H9 (cell line): ENCODE measurements at regions not wholly inside any gene's neighbourhood (a gene's known extent, or its start where the extent isn't known, plus 50 kb on each side); places are given as distances from the start of the nearest gene placed in this dataset.
A peak's percentile ranks its signal among the peaks of the same experiment; 100 is the strongest.

Experiments
- DNase-seq: peaks from one replicate; pipeline ENCODE4 v3.0.0-alpha.2; 2017
- H2AFZ ChIP-seq: one replicate; pipeline ENCODE4 v1.6.1; 2013; ENCODE audit warnings: mild to moderate bottlenecking, low read length, control low read depth, moderate library complexity
- H2AK5ac ChIP-seq: 2 replicates; pipeline ENCODE4 v1.6.1; 2013; ENCODE audit warnings: low read length, control low read depth, mixed read lengths; ENCODE audit not compliant: insufficient read length
- H2BK120ac ChIP-seq: one replicate; pipeline ENCODE4 v1.6.1; 2013; ENCODE audit warnings: low read depth, mild to moderate bottlenecking, low read length, control low read depth, inconsistent platforms; ENCODE audit not compliant: poor library complexity, severe bottlenecking
- H2BK12ac ChIP-seq: 2 replicates; pipeline ENCODE4 v1.6.1; 2013; ENCODE audit warnings: low read length, control low read depth, mixed read lengths, low read depth; ENCODE audit not compliant: insufficient read length
- H2BK15ac ChIP-seq: 2 replicates; pipeline ENCODE4 v1.6.1; 2013; ENCODE audit warnings: low read depth, low read length, control low read depth
- H2BK20ac ChIP-seq: one replicate; pipeline ENCODE4 v1.6.1; 2013; ENCODE audit warnings: low read depth, mild to moderate bottlenecking, low read length, control low read depth, inconsistent platforms; ENCODE audit not compliant: poor library complexity, severe bottlenecking
- H2BK5ac ChIP-seq: 2 replicates; pipeline ENCODE4 v1.6.1; 2013; ENCODE audit warnings: low read length, control low read depth, mixed read lengths; ENCODE audit not compliant: insufficient read length
- H3K14ac ChIP-seq: 2 replicates; pipeline ENCODE4 v1.6.1; 2013; ENCODE audit warnings: low read length, control low read depth; ENCODE audit not compliant: insufficient read depth
- H3K18ac ChIP-seq: 2 replicates; pipeline ENCODE4 v1.6.1; 2013; ENCODE audit warnings: low read depth, mild to moderate bottlenecking, mixed read lengths, low read length, control low read depth; ENCODE audit not compliant: insufficient read length
- H3K23ac ChIP-seq: 2 replicates; pipeline ENCODE4 v1.6.1; 2013; ENCODE audit warnings: low read length, control low read depth, mixed read lengths, low read depth; ENCODE audit not compliant: insufficient read length
- H3K23me2 ChIP-seq: 2 replicates; pipeline ENCODE4 v1.6.1; 2013; ENCODE audit warnings: low read depth, mild to moderate bottlenecking, mixed read lengths, low read length, control low read depth; ENCODE audit not compliant: insufficient read length, poor library complexity, severe bottlenecking
- H3K27ac ChIP-seq: 2 replicates; pipeline ENCODE4 v1.5.1; 2013; ENCODE audit warnings: low read length, control low read depth, mixed read lengths, low read depth; ENCODE audit not compliant: insufficient read length
- H3K27me3 ChIP-seq: 2 replicates; pipeline ENCODE4 v1.6.1; 2013; ENCODE audit warnings: low read length, control low read depth, inconsistent platforms; ENCODE audit not compliant: insufficient read depth
- H3K4ac ChIP-seq: 2 replicates; pipeline ENCODE4 v1.6.1; 2013; ENCODE audit warnings: low read depth, mild to moderate bottlenecking, control low read depth, inconsistent platforms, low read length, moderate library complexity
- H3K4me1 ChIP-seq: 2 replicates; pipeline ENCODE4 v1.6.1; 2013; ENCODE audit warnings: low read length, control low read depth, inconsistent platforms; ENCODE audit not compliant: insufficient read depth
- H3K4me2 ChIP-seq: 2 replicates; pipeline ENCODE4 v1.6.1; 2013; ENCODE audit warnings: low read length, control low read depth, mixed read lengths; ENCODE audit not compliant: insufficient read length, insufficient read depth
- H3K56ac ChIP-seq: 2 replicates; pipeline ENCODE4 v1.6.1; 2013; ENCODE audit warnings: low read depth, mild to moderate bottlenecking, mixed read lengths, low read length, control low read depth; ENCODE audit not compliant: insufficient read length
- H3K79me1 ChIP-seq: 2 replicates; pipeline ENCODE4 v1.6.1; 2013; ENCODE audit warnings: low read depth, mild to moderate bottlenecking, moderate library complexity, low read length, control low read depth, inconsistent platforms; ENCODE audit not compliant: insufficient read depth, poor library complexity, severe bottlenecking
- H3K79me2 ChIP-seq: 2 replicates; pipeline ENCODE4 v1.6.1; 2013; ENCODE audit warnings: low read length, control low read depth, inconsistent platforms; ENCODE audit not compliant: insufficient read depth
- H3K9ac ChIP-seq: 2 replicates; pipeline ENCODE4 v1.6.1; 2013; ENCODE audit warnings: low read length, control low read depth, mixed read lengths; ENCODE audit not compliant: insufficient read length; ENCODE audit errors: extremely low read depth
- H3K9me3 ChIP-seq: one replicate; pipeline ENCODE4 v1.6.1; 2013; ENCODE audit warnings: low read depth, low read length, inconsistent platforms; ENCODE audit not compliant: control insufficient read depth
- H3T11ph ChIP-seq: one replicate; pipeline ENCODE4 v1.6.1; 2013; ENCODE audit warnings: mild to moderate bottlenecking, low read length, control low read depth, inconsistent platforms
- H4K20me1 ChIP-seq: one replicate; pipeline ENCODE4 v1.6.1; 2013; ENCODE audit not compliant: control insufficient read depth, insufficient read length, insufficient read depth
- H4K5ac ChIP-seq: 2 replicates; pipeline ENCODE4 v1.6.1; 2013; ENCODE audit warnings: low read depth, mild to moderate bottlenecking, mixed read lengths, low read length, control low read depth; ENCODE audit not compliant: insufficient read length
- H4K8ac ChIP-seq: replicated peaks from 2 replicates; pipeline ENCODE4 v1.6.1; 2013; ENCODE audit warnings: low read length, control low read depth, mixed read lengths, low read depth; ENCODE audit not compliant: insufficient read length
- H4K91ac ChIP-seq: 2 replicates; pipeline ENCODE4 v1.6.1; 2013; ENCODE audit warnings: low read depth, mild to moderate bottlenecking, moderate library complexity, mixed read lengths, low read length, control low read depth; ENCODE audit not compliant: insufficient read length
- H3K27ac Mint-ChIP-seq, 3 experiments: 2 replicates in 2 of 3; 3 replicates in 1 of 3; pipeline ENCODE4 v1.8.0; 2020 to 2021; ENCODE audit warnings: mixed read lengths in 3 of 3, mild to moderate bottlenecking in 1 of 3, moderate library complexity in 1 of 3
- H3K27me3 Mint-ChIP-seq: 2 replicates; pipeline ENCODE4 v1.8.0; 2021; ENCODE audit warnings: low read depth, mild to moderate bottlenecking, moderate library complexity, mixed read lengths
- H3K36me3 Mint-ChIP-seq, 3 experiments: 2 replicates in 2 of 3; 3 replicates in 1 of 3; pipeline ENCODE4 v1.8.0; 2020 to 2021; ENCODE audit warnings: low read depth in 3 of 3, mixed read lengths in 3 of 3; ENCODE audit not compliant: insufficient read depth in 1 of 3
- H3K4me1 Mint-ChIP-seq, 2 experiments: 2 replicates each; pipeline ENCODE4 v1.8.0; 2020; ENCODE audit warnings: mixed read lengths in 2 of 2
- H3K4me3 Mint-ChIP-seq, 2 experiments: 2 replicates in 1 of 2; 3 replicates in 1 of 2; pipeline ENCODE4 v1.8.0; 2020 to 2021; ENCODE audit warnings: mild to moderate bottlenecking in 2 of 2, mixed read lengths in 2 of 2, moderate library complexity in 1 of 2
- H3K9me3 Mint-ChIP-seq, 2 experiments: 2 replicates in 1 of 2; 3 replicates in 1 of 2; pipeline ENCODE4 v1.8.0; 2020; ENCODE audit warnings: mild to moderate bottlenecking in 2 of 2, mixed read lengths in 2 of 2, moderate library complexity in 1 of 2
- WGBS: extraction: QIAGEN DNeasy Blood & Tissue Kit; methylation state at CpG from one replicate; pipeline ENCODE4 v1.1.7; 2013; ENCODE audit warnings: missing lambda C conversion rate, low lambda C conversion rate, mixed read lengths; ENCODE audit not compliant: insufficient read length; ENCODE audit errors: extremely low coverage; 5-methylcytosine and 5-hydroxymethylcytosine counted together
- TF ChIP-seq, protein P1 (sequence below): fragments of 200-600 bp; sonication (generic); conservative IDR thresholded peaks from 3 replicates; pipeline ENCODE4 v1.8.0; 2021; ENCODE audit warnings: antibody characterized with exemption, mild to moderate bottlenecking

DNA sequence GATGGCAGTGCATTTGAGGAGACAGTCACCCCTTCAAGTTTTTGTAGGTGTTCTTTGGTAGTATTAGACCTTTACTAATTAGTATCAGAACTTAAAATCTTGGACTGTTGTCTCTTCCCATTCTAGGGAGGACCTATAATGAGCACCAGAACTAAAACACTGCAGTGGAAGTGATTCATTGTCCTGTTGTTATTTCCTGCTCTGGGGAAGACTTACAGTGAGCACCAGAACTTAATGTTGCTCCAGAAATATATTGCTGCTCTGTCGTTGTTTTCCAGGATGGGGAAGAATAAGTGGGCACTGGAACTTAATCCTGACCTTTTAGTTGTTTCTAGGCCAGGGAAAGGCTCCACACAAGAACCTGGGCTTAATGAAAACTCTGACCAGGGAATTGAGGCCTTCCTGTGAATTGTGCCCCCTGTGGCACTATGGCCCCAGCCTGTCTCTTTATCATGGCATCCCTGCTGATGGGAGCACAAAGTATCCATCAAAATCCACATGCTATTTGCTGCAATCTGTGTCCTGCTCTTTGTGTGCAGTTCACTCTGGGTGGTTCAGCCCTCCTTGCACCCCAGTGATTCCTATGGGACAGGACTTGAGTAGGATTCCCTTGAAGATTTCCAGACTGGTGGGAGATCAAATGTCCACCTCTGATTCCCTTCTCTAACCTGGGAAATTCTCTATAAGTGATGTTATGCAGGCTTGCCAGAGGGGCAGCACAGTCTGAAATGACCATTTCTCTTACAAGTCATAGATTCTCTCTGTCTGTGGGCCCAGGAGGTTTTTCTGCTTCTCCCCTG is 175.8 kb downstream of the PAWR start:
- Histone ChIP-seq H3K56ac (no peak overlapping the region), H3K23ac (no peak overlapping the region), H3K18ac (no peak overlapping the region), H4K91ac (no peak overlapping the region), H3K14ac (no peak overlapping the region), H3K27me3 (no peaks in the 10 kb centered on the region), H3K23me2 (no peaks in the 10 kb centered on the region), H4K20me1 (no peaks in the 10 kb centered on the region), H3K4me2 (no peak overlapping the region), H2BK12ac (no peak overlapping the region), H2AFZ (no peak overlapping the region), H2AK5ac (no peak overlapping the region), H2BK120ac (no peak overlapping the region), H3T11ph (peak overlapping the region; percentile 72), H3K27ac (no peak overlapping the region), H4K5ac (no peak overlapping the region), H3K9me3 (no peaks in the 10 kb centered on the region), H3K9ac (no peak overlapping the region), H2BK5ac (no peak overlapping the region), H3K79me1 (no peaks in the 10 kb centered on the region), H2BK20ac (no peak overlapping the region), H4K8ac (no peak overlapping the region), H3K4me1 (peaks cover 6% of the 10 kb centered on the region), H3K4ac (no peak overlapping the region), H3K79me2 (no peaks in the 10 kb centered on the region), H2BK15ac (no peak overlapping the region)
- Mint-ChIP-seq H3K9me3 (peaks cover 3% of the 10 kb centered on the region in 2 experiments; a peak in 2 of 5 replicates), H3K4me3 (no peak overlapping the region), H3K4me1 (peaks cover 15 to 24% of the 10 kb centered on the region in 2 experiments), H3K27me3 (no peaks in the 10 kb centered on the region), H3K36me3 (peaks cover 2 to 17% (median 2%) of the 10 kb centered on the region in 3 experiments; a peak in 4 of 7 replicates), H3K27ac (peak overlapping the region in 2 of 3 experiments; percentile 15 to 49; a peak in 3 of 7 replicates)
- TF ChIP-seq, protein P1, sequence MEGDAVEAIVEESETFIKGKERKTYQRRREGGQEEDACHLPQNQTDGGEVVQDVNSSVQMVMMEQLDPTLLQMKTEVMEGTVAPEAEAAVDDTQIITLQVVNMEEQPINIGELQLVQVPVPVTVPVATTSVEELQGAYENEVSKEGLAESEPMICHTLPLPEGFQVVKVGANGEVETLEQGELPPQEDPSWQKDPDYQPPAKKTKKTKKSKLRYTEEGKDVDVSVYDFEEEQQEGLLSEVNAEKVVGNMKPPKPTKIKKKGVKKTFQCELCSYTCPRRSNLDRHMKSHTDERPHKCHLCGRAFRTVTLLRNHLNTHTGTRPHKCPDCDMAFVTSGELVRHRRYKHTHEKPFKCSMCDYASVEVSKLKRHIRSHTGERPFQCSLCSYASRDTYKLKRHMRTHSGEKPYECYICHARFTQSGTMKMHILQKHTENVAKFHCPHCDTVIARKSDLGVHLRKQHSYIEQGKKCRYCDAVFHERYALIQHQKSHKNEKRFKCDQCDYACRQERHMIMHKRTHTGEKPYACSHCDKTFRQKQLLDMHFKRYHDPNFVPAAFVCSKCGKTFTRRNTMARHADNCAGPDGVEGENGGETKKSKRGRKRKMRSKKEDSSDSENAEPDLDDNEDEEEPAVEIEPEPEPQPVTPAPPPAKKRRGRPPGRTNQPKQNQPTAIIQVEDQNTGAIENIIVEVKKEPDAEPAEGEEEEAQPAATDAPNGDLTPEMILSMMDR, result no peak
- WGBS, result no CpG with 5 or more reads among the region's 1 CpG
- no peak for DNase-seq
